OCI-LY7 (cell line): ENCODE measurements at regions not wholly inside any gene's neighbourhood (a gene's known extent, or its start where the extent isn't known, plus 50 kb on each side); places are given as distances from the start of the nearest gene placed in this dataset.

Source experiments
- CTCF ChIP-seq: fragments of 200-600 bp; sonication (generic); conservative IDR thresholded peaks from 2 replicates; pipeline ENCODE4 v1.5.1; 2014; ENCODE audit warnings: mild to moderate bottlenecking, antibody characterized with exemption, low read length, moderate library complexity, mixed read lengths
- EZH2phosphoT487 ChIP-seq: fragments of 200-600 bp; sonication (generic); IDR thresholded peaks from 2 replicates; pipeline ENCODE4 v1.6.1; 2018; ENCODE audit warnings: low read depth, borderline replicate concordance, mild to moderate bottlenecking, mixed run types, antibody characterized with exemption, low read length, moderate library complexity, mixed read lengths

GRCh38 chr7:155374276-155375252, 76.9 kb downstream of the INSIG1 start:
- TF ChIP-seq CTCF (no peak), EZH2phosphoT487 (no peak)
